Endothelial cell (in vitro differentiated cells): ENCODE measurements at regions not wholly inside any gene's neighbourhood (a gene's known extent, or its start where the extent isn't known, plus 50 kb on each side); places are given as distances from the start of the nearest gene placed in this dataset.

Experiments used
- DNase-seq: peaks from one replicate; pipeline ENCODE4 v3.0.0; 2021; ENCODE audit warnings: low spot score
- H3K27ac Mint-ChIP-seq: one replicate; pipeline ENCODE4 v1.8.0; 2021; ENCODE audit warnings: mixed read lengths, inconsistent platforms; ENCODE audit not compliant: unreplicated experiment
- H3K27me3 Mint-ChIP-seq: one replicate; pipeline ENCODE4 v1.8.0; 2021; ENCODE audit warnings: mild to moderate bottlenecking, moderate library complexity, mixed read lengths, inconsistent platforms; ENCODE audit not compliant: unreplicated experiment
- H3K36me3 Mint-ChIP-seq: one replicate; pipeline ENCODE4 v1.8.0; 2021; ENCODE audit warnings: mild to moderate bottlenecking, low read depth, mixed read lengths, inconsistent platforms; ENCODE audit not compliant: unreplicated experiment
- H3K4me1 Mint-ChIP-seq: one replicate; pipeline ENCODE4 v1.8.0; 2021; ENCODE audit warnings: mild to moderate bottlenecking, mixed read lengths, inconsistent platforms; ENCODE audit not compliant: unreplicated experiment
- H3K4me3 Mint-ChIP-seq: one replicate; pipeline ENCODE4 v1.8.0; 2021; ENCODE audit warnings: mild to moderate bottlenecking, mixed read lengths, inconsistent platforms; ENCODE audit not compliant: unreplicated experiment
- H3K9me3 Mint-ChIP-seq: one replicate; pipeline ENCODE4 v1.8.0; 2021; ENCODE audit warnings: mixed read lengths, inconsistent platforms; ENCODE audit not compliant: unreplicated experiment
- TF ChIP-seq, protein P1 (sequence below): fragments of 200-600 bp; sonication (generic); IDR thresholded peaks from one replicate; pipeline ENCODE4 v1.5.0; 2021; ENCODE audit warnings: antibody characterized with exemption; ENCODE audit not compliant: unreplicated experiment

- no peaks in the 10 kb centered on the region for H3K36me3 Mint-ChIP-seq
- TF ChIP-seq, protein P1, sequence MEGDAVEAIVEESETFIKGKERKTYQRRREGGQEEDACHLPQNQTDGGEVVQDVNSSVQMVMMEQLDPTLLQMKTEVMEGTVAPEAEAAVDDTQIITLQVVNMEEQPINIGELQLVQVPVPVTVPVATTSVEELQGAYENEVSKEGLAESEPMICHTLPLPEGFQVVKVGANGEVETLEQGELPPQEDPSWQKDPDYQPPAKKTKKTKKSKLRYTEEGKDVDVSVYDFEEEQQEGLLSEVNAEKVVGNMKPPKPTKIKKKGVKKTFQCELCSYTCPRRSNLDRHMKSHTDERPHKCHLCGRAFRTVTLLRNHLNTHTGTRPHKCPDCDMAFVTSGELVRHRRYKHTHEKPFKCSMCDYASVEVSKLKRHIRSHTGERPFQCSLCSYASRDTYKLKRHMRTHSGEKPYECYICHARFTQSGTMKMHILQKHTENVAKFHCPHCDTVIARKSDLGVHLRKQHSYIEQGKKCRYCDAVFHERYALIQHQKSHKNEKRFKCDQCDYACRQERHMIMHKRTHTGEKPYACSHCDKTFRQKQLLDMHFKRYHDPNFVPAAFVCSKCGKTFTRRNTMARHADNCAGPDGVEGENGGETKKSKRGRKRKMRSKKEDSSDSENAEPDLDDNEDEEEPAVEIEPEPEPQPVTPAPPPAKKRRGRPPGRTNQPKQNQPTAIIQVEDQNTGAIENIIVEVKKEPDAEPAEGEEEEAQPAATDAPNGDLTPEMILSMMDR: no peak
- no peaks in the 10 kb centered on the region for H3K4me1 Mint-ChIP-seq
- no peak overlapping the region for H3K27ac Mint-ChIP-seq
- peaks cover 1% of the 10 kb centered on the region for H3K27me3 Mint-ChIP-seq
- no peak overlapping the region for H3K4me3 Mint-ChIP-seq
- no peak for DNase-seq
- H3K9me3 Mint-ChIP-seq: no peaks in the 10 kb centered on the region
Observed at GRCh38 chr7:156218544-156219306, 406.5 kb upstream of the SHH start.

GRCh38 chr7:156217803-156218202 lies 405.5 kb upstream of the SHH start:
- DNase-seq: no peak
- H3K9me3 Mint-ChIP-seq: no peaks in the 10 kb centered on the region
- H3K36me3 Mint-ChIP-seq: no peaks in the 10 kb centered on the region
- no peak overlapping the region for H3K4me3 Mint-ChIP-seq
- H3K27me3 Mint-ChIP-seq: peaks cover 1% of the 10 kb centered on the region
- H3K27ac Mint-ChIP-seq: no peak overlapping the region
- H3K4me1 Mint-ChIP-seq: no peaks in the 10 kb centered on the region
- TF ChIP-seq, protein P1: no peak

DNA sequence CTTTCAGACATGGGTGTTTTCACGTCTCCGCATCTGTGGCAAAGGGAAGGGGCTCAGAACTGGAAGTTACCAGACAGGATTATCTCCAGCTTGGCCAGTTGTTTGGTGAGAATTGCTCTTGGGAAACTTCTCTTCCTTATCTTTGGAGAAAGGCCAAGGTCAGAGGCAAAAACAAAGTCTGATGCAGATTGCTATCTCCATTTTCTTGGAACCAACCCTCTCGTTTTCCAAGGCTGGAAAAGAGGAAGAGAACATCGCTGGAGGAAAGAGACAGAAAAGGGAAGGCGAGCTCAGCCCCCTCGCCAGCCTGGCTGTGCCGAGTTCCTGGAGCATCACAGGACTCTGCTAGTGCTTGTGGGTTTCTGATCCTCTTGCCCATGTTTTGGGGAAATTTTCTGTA lies 396.8 kb upstream of the SHH start:
- Mint-ChIP-seq H3K36me3 (no peaks in the 10 kb centered on the region), H3K4me3 (no peak overlapping the region)

DNA sequence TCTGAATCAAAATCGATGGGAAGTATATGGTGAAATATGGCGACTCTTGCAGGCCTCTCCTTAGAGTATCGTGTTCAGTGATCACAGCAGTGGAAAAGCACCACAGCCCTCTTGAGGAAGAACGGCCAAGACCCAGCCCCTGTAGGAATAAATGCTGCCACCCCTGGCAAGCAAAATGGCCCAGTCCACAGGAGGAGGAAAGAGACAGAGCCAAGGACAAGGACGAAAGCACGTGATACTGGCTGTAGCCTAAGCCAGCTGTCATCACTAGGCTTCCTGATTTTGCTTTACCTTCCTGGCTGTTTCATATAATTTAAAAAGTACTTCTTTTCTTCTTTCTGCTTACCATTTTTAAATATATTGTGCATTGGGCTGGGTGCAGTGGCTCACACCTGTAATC lies 395.0 kb upstream of the SHH start:
- Mint-ChIP-seq H3K9me3 (no peaks in the 10 kb centered on the region), H3K4me3 (no peak overlapping the region), H3K27ac (no peak overlapping the region), H3K4me1 (no peaks in the 10 kb centered on the region), H3K27me3 (peaks cover 6% of the 10 kb centered on the region), H3K36me3 (no peaks in the 10 kb centered on the region)
- TF ChIP-seq, protein P1: no peak
- DNase-seq: no peak

More for the DNA sequence above, 396.8 kb upstream of the SHH start:
- Mint-ChIP-seq H3K27me3 (peaks cover 6% of the 10 kb centered on the region), H3K4me1 (no peaks in the 10 kb centered on the region), H3K27ac (no peak overlapping the region), H3K9me3 (no peaks in the 10 kb centered on the region)
- TF ChIP-seq, protein P1: no peak
- DNase-seq: no peak

- Mint-ChIP-seq H3K4me3 (no peak overlapping the region), H3K36me3 (no peaks in the 10 kb centered on the region), H3K27me3 (peaks cover 6% of the 10 kb centered on the region), H3K4me1 (no peaks in the 10 kb centered on the region), H3K9me3 (no peaks in the 10 kb centered on the region), H3K27ac (no peak overlapping the region)
- DNase-seq: no peak
- TF ChIP-seq, protein P1: no peak
Observed at GRCh38 chr7:156206174-156206573, 393.9 kb upstream of the SHH start.
